SK-N-SH (cell line): ENCODE measurements at regions not wholly inside any gene's neighbourhood (a gene's known extent, or its start where the extent isn't known, plus 50 kb on each side); places are given as distances from the start of the nearest gene placed in this dataset.

ENCODE experiments used
- CTCF ChIA-PET: fragments of 300-600, 350-600 bp; formaldehyde crosslinking; extraction: SDS; loops from one replicate; lab custom pipeline; 2021; lab: Yijun Ruan, JAX
- POLR2A ChIA-PET: fragments of 350-600 bp; sonication (Branson Sonifier 250); formaldehyde crosslinking; extraction: SDS; loops from one replicate; lab custom pipeline; 2020; ENCODE audit warnings: antibody characterized with exemption, inconsistent platforms; lab: Yijun Ruan, JAX
- DNase-seq: peaks from one replicate; pipeline ENCODE4 v3.0.0; 2012
- H2AFZ ChIP-seq: fragments of 200-600 bp; sonication (generic); 2 replicates; pipeline ENCODE4 v1.8.1; 2016; ENCODE audit warnings: antibody characterized with exemption, mild to moderate bottlenecking, low read depth
- H3F3A ChIP-seq: fragments of 200-600 bp; sonication (generic); replicated peaks from 2 replicates; pipeline ENCODE3; 2016; ENCODE audit warnings: antibody characterized with exemption, mild to moderate bottlenecking; ENCODE audit not compliant: insufficient read depth
- H3K27ac ChIP-seq, 2 experiments: fragments of 200-500 bp in 1 of 2; fragments of 200-600 bp in 1 of 2; sonication (Bioruptor generic) in 1 of 2; sonication (generic), shearing (Covaris generic) in 1 of 2; 2 replicates each; pipeline versions ENCODE4 v1.5.1 to v1.6.1; 2014 to 2016; ENCODE audit warnings: low read depth in 2 of 2, inconsistent platforms in 1 of 2, low read length in 1 of 2, mild to moderate bottlenecking in 1 of 2, mixed read lengths in 1 of 2
- H3K27me3 ChIP-seq: fragments of 200-600 bp; sonication (generic), shearing (Covaris generic); 2 replicates; pipeline ENCODE4 v1.6.1; 2016; ENCODE audit warnings: mixed run types; ENCODE audit not compliant: insufficient read depth
- H3K36me3 ChIP-seq, 2 experiments: fragments of 200-500 bp in 1 of 2; fragments of 200-600 bp in 1 of 2; sonication (Bioruptor generic) in 1 of 2; sonication (generic) in 1 of 2; replicated peaks in 1 of 2; 2 replicates each; pipeline versions ENCODE3 to v1.5.1; 2014 to 2016; ENCODE audit warnings: low read length in 1 of 2, mild to moderate bottlenecking in 1 of 2; ENCODE audit not compliant: insufficient read depth in 2 of 2, control insufficient read depth in 1 of 2
- H3K4me1 ChIP-seq, 2 experiments: fragments of 200-500 bp in 1 of 2; fragments of 200-600 bp in 1 of 2; sonication (Bioruptor generic) in 1 of 2; sonication (generic), shearing (Covaris generic) in 1 of 2; 2 replicates each; pipeline versions ENCODE4 v1.5.1 to v1.6.1; 2014 to 2016; ENCODE audit warnings: low read depth in 1 of 2, low read length in 1 of 2, mixed run types in 1 of 2; ENCODE audit not compliant: insufficient read depth in 2 of 2, control insufficient read depth in 1 of 2
- H3K4me2 ChIP-seq: fragments of 200-600 bp; sonication (generic), shearing (Covaris generic); 2 replicates; pipeline ENCODE4 v1.6.1; 2017; ENCODE audit warnings: mixed run types
- H3K4me3 ChIP-seq, 2 experiments: fragments of 200-500 bp in 1 of 2; fragments of 200-600 bp in 1 of 2; sonication (Bioruptor generic) in 1 of 2; sonication (generic), shearing (Covaris generic) in 1 of 2; 2 replicates each; pipeline versions ENCODE4 v1.5.1 to v1.8.1; 2014 to 2016; ENCODE audit warnings: low read depth in 2 of 2, inconsistent platforms in 1 of 2, low read length in 1 of 2, mild to moderate bottlenecking in 1 of 2, mixed read lengths in 1 of 2, moderate library complexity in 1 of 2
- H3K79me2 ChIP-seq: fragments of 200-600 bp; sonication (generic); 2 replicates; pipeline ENCODE4 v1.8.1; 2017; ENCODE audit warnings: mild to moderate bottlenecking; ENCODE audit not compliant: insufficient read depth
- H3K9ac ChIP-seq: fragments of 200-600 bp; sonication (generic); 2 replicates; pipeline ENCODE4 v1.6.1; 2017; ENCODE audit warnings: mixed run types
- H3K9me2 ChIP-seq: fragments of 200-600 bp; sonication (generic); 2 replicates; pipeline ENCODE4 v1.6.1; 2017; ENCODE audit warnings: mixed run types
- H3K9me3 ChIP-seq: fragments of 200-600 bp; sonication (generic); 2 replicates; pipeline ENCODE4 v1.6.1; 2017; ENCODE audit warnings: mixed run types, mild to moderate bottlenecking, moderate library complexity
- H4K20me1 ChIP-seq: fragments of 200-600 bp; sonication (generic); 2 replicates; pipeline ENCODE4 v1.6.1; 2017; ENCODE audit warnings: mild to moderate bottlenecking, mixed run types; ENCODE audit not compliant: insufficient read depth
- CHD2 ChIP-seq: fragments of 150-350 bp; IDR thresholded peaks from 2 replicates; pipeline ENCODE4 v1.6.1; 2018; ENCODE audit warnings: low read length; ENCODE audit not compliant: partially characterized antibody
- CTCF ChIP-seq: fragments of 200-600 bp; sonication (generic); IDR thresholded peaks from 2 replicates; pipeline ENCODE4 v1.6.1; 2017; ENCODE audit warnings: antibody characterized with exemption, mild to moderate bottlenecking, moderate library complexity
- EP300 ChIP-seq, 2 experiments: IDR thresholded peaks; 2 replicates each; pipeline versions ENCODE4 v1.4.0 to v1.6.1; 2012; ENCODE audit warnings: borderline replicate concordance in 1 of 2, low read depth in 1 of 2, low read length in 1 of 2
- FOSL2 ChIP-seq: IDR thresholded peaks from 2 replicates; pipeline ENCODE4 v1.4.0; 2012; ENCODE audit warnings: low read depth, mild to moderate bottlenecking, moderate library complexity, borderline replicate concordance
- IRF3 ChIP-seq: fragments of 150-350 bp; IDR thresholded peaks from 2 replicates; pipeline ENCODE4 v1.6.1; 2016; ENCODE audit warnings: mild to moderate bottlenecking, low read depth, low read length
- JUND ChIP-seq: IDR thresholded peaks from 2 replicates; pipeline ENCODE4 v1.4.0; 2012
- MEF2A ChIP-seq: IDR thresholded peaks from 2 replicates; pipeline ENCODE4 v1.4.0; 2012; ENCODE audit warnings: low read depth, borderline replicate concordance
- MXI1 ChIP-seq: IDR thresholded peaks from 2 replicates; pipeline ENCODE4 v1.6.1; 2012; ENCODE audit warnings: mild to moderate bottlenecking, low read depth, low read length, improper control_type of control experiment
- NFIC ChIP-seq: IDR thresholded peaks from 2 replicates; pipeline ENCODE4 v1.4.0; 2012; ENCODE audit warnings: borderline replicate concordance
- NRF1 ChIP-seq: IDR thresholded peaks from 2 replicates; pipeline ENCODE4 v1.6.1; 2012; ENCODE audit warnings: low read depth, mild to moderate bottlenecking, low read length
- RAD21 ChIP-seq: IDR thresholded peaks from 2 replicates; pipeline ENCODE4 v1.6.1; 2012; ENCODE audit warnings: mild to moderate bottlenecking, low read length
- RFX5 ChIP-seq: IDR thresholded peaks from 2 replicates; pipeline ENCODE4 v1.6.1; 2012; ENCODE audit warnings: mild to moderate bottlenecking, improper control_type of control experiment, low read length
- RXRA ChIP-seq: IDR thresholded peaks from 2 replicates; pipeline ENCODE4 v1.4.0; 2012; ENCODE audit warnings: low read depth, mild to moderate bottlenecking, borderline replicate concordance
- SIN3A ChIP-seq: IDR thresholded peaks from 2 replicates; pipeline ENCODE4 v1.6.1; 2012; ENCODE audit warnings: low read depth, mild to moderate bottlenecking, low read length, moderate library complexity, borderline replicate concordance
- SMC3 ChIP-seq: IDR thresholded peaks from 2 replicates; pipeline ENCODE4 v1.6.1; 2012; ENCODE audit warnings: low read depth, low read length, improper control_type of control experiment
- TAF1 ChIP-seq: IDR thresholded peaks from 2 replicates; pipeline ENCODE4 v1.6.1; 2012; ENCODE audit warnings: low read depth, mild to moderate bottlenecking, low read length, moderate library complexity, borderline replicate concordance
- USF1 ChIP-seq: IDR thresholded peaks from 2 replicates; pipeline ENCODE4 v1.4.0; 2012; ENCODE audit warnings: low read depth, borderline replicate concordance
- YY1 ChIP-seq: IDR thresholded peaks from 2 replicates; pipeline ENCODE4 v1.4.0; 2012; ENCODE audit warnings: low read depth, mild to moderate bottlenecking
- ZBTB33 ChIP-seq: IDR thresholded peaks from 2 replicates; pipeline ENCODE4 v1.4.0; 2012; ENCODE audit warnings: low read depth, borderline replicate concordance
- WGBS: methylation state at CpG from one replicate; pipeline ENCODE4 v1.1.6; 2017; ENCODE audit warnings: low lambda C conversion rate; 5-methylcytosine and 5-hydroxymethylcytosine counted together

- H3K27ac ChIP-seq, result no peak overlapping the region
- POLR2A ChIA-PET, result no interaction called here
Observed at GRCh38 chr13:99658261-99658991, 157.2 kb downstream of the TM9SF2 start.

More at GRCh38 chr13:99658261-99658991, 157.2 kb downstream of the TM9SF2 start:
- WGBS, result 60% methylated on average over 26 of the region's 26 CpGs
- Histone ChIP-seq H3K4me3 (peak overlapping the region; percentile 29 to 46; a peak in 2 of 4 replicates), H3K4me2 (no peak overlapping the region)
- TF ChIP-seq CHD2, result peak; percentile 63
- no peak for TF ChIP-seq MEF2A
- TF ChIP-seq USF1, result no peak
- no peak for TF ChIP-seq RXRA
- TF ChIP-seq NRF1, result no peak
- TF ChIP-seq FOSL2, result no peak
- TF ChIP-seq IRF3, result no peak
- no peak for TF ChIP-seq EP300 (IDR thresholded peaks at IDR 0.05; ENCODE audit: borderline replicate concordance in 1 of 2, low read depth in 1 of 2, low read length in 1 of 2)
- TF ChIP-seq RFX5, result no peak
- TF ChIP-seq ZBTB33, result no peak
- TF ChIP-seq SIN3A, result no peak
- no peak for TF ChIP-seq MXI1
- no peak for TF ChIP-seq TAF1
- TF ChIP-seq RAD21, result peak; percentile 86
- no peak for TF ChIP-seq NFIC
- TF ChIP-seq CTCF, result peak; percentile 56
- no peak for TF ChIP-seq YY1
- peak; percentile 58 for TF ChIP-seq SMC3
- TF ChIP-seq JUND, result no peak
- TF ChIP-seq, all 33 proteins: peak for 4
- Histone ChIP-seq H3K27me3 (peaks cover 9% of the 10 kb centered on the region; the same call in 1 of the 2 replicates), H3K9me3 (no peaks in the 10 kb centered on the region), H3K9me2 (no peaks in the 10 kb centered on the region), H4K20me1 (no peaks in the 10 kb centered on the region), H3K79me2 (no peaks in the 10 kb centered on the region), H3K9ac (no peak overlapping the region), H3K36me3 (no peaks in the 10 kb centered on the region), H3F3A (no peaks in the 10 kb centered on the region), H3K4me1 (peaks cover 3 to 5% of the 10 kb centered on the region in 2 experiments; a peak in 3 of 4 replicates), H2AFZ (peak overlapping the region; percentile 60; the same call in 1 of the 2 replicates)
- CTCF ChIA-PET, result interaction anchor here (0.7 to 6.5 kb wide), 21 partner anchors 13 to 1524 kb away, joined by 3 to 107 read pairs (median 4); no protein-coding TSS in a partner anchor
- DNase-seq, result peak; percentile 59
